Erythroblast (primary cell): ENCODE measurements at regions not wholly inside any gene's neighbourhood (a gene's known extent, or its start where the extent isn't known, plus 50 kb on each side); places are given as distances from the start of the nearest gene placed in this dataset.

Experiments
- GATA1 ChIP-seq: IDR thresholded peaks from 2 replicates; pipeline ENCODE4 v1.6.1; 2011; ENCODE audit warnings: low read depth, mild to moderate bottlenecking, control low read depth, low read length, moderate library complexity
- POLR2A ChIP-seq: IDR thresholded peaks from 2 replicates; pipeline ENCODE4 v1.6.1; 2011; ENCODE audit warnings: mild to moderate bottlenecking, low read length

DNA sequence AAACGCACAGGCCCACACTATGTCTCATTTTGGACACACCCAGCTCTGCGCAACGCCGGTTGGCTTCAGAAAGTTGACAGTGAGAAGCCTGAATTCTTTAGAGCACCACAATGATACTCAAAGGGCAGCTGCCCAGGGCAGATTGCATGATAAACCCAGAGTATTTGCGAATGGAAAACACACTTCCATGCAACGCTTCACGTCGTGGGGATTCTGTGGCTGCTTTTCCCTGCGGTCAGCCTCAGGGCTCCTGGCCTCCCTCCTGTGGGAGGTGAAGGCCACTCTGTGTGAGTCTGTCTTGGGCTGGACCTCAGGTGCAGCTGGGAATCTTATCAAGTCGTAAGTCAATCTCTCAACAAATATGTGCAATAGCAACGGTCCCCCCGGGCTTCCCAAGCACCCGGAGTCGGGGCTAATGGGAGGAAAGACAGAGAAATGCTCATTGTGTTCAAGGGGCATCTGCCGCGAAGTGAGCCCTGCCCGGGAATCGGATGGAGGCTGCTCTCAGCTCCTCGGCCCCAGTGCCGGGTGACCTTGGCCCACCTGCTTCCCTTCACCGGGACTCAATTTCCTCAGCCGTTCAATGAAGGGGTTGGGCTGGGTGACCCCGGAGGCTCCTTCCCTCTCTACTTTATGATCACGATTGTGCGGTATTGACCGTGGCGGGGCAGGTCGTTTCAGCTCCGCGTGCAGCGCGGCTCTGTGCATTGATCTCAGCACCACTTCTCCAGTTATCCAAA is 623.6 kb downstream of the BRD1 start:
- TF ChIP-seq POLR2A (no peak), GATA1 (no peak)
